Amniotic epithelial cell (primary cell): ENCODE measurements at regions not wholly inside any gene's neighbourhood (a gene's known extent, or its start where the extent isn't known, plus 50 kb on each side); places are given as distances from the start of the nearest gene placed in this dataset.

Experiments
- DNase-seq: peaks from one replicate; pipeline ENCODE4 v3.0.0-alpha.2; 2010; ENCODE audit warnings: low read depth

DNA sequence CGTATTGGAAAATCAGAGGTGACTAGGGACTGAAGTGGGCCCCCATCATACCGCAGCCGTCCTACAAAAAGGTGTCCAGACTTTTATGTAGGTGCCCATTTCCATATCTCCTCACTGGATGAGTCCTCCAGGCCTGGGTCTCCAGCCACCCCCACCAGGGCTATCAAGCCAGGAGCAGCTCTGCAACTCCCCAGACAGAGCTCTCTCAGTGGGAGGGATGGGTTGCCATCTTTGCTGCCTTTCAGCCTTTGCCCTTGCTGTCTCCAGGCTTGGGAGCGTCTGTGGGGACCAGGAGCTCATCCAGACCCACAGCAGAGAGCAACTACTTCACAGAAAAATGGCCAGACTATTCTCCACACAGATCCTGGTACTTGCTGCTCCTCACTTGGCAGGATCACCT lies 802.7 kb upstream of the IGFBP3 start:
- DNase-seq, result no peak

- no peak for DNase-seq
Measured at GRCh38 chr7:46723003-46723402, 801.9 kb upstream of the IGFBP3 start.

GRCh38 chr7:46720761-46721160 lies 799.7 kb upstream of the IGFBP3 start:
- DNase-seq, result no peak

DNA sequence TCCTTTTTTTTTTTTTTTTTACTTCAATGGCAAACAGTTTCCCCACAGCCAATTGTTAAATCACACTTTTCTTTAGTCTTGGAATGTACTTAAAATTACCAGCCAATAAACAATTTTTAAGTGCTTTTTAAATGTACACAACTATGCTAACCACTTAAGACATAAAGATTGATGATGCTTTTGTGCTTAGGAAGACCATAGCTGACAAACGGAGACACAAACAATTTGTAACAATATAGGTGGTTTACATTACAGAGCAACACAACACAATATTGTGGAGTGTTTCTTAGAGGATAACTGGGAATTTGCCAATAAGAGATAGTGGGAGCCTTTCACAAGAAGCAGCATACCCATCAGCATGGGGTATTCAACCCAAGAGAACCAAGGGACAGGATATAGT lies 798.5 kb upstream of the IGFBP3 start:
- no peak for DNase-seq

DNA sequence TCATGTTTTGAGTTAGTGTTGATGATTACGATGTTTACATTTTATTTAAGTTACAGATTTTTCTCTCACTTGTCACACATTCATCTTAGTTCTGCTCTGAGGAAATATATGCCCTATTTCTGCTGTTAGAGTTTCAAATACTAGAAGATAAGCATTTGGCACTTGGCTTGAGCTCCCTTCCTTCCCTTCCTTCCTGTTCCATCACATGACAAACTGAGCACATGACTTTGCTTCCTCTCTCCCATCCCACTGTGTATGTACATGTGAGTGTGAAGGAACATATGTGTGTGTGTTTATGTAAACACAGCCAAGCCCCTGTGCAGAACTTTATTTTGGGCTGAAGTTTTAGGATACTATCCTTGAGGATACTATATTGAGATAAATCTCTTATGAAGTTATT lies 795.9 kb upstream of the IGFBP3 start:
- DNase-seq, result no peak

DNA sequence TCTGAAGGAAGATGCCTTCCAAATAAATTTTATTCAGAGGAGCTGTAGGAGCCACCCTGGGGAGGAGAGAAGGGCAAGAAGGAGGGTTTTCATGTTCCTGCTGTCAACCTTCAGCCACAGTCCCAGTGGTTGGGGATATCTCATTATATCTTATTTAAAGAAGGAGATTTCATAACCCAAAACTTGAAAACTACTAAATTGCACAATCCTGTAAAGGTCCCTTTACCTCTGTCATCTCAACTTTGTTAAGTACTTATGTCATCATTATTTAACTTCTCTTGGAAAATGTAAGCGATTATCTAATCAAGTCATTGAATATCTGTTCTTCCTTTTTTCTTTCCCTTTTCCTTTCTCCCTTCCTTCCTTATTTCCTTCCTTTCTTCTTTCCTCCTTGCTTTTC lies 794.5 kb upstream of the IGFBP3 start:
- DNase-seq, result no peak

- DNase-seq, result no peak
Measured at GRCh38 chr7:46714904-46715303, 793.8 kb upstream of the IGFBP3 start.

DNA sequence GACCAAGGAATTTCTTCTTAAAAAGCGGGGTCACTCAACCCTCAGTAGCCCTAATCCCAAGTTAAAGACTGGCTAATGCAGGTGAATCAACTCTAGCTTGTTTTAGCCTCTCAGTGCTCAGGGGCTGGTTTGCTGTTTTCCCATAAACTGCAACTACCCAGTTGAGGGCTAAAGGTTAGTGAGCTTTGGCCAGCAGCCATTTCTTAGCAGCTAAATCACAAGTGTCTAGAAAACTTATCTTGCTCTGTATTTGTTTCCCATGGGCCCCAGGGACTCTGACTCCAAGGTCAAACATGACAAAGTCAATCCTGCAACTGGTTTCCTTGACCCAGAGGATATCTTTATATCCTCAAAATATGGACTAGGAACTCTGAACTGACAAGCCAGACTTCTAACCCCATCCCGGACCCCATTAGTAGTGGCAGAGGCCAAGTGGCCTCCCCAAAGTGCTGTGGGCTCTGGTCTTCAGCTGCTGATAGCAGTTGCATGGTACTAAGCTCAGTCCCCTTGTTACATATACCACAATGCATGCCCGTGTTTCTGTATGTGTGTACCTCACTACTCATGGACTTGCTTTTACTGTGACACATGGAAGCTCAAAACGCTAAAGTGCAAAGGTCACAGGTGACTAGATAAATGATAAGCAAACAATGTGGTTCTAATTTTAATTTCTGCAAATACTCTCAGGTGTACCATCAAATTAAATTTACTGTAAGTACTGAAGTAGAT lies 793.0 kb upstream of the IGFBP3 start:
- peak; percentile 70 for DNase-seq

DNA sequence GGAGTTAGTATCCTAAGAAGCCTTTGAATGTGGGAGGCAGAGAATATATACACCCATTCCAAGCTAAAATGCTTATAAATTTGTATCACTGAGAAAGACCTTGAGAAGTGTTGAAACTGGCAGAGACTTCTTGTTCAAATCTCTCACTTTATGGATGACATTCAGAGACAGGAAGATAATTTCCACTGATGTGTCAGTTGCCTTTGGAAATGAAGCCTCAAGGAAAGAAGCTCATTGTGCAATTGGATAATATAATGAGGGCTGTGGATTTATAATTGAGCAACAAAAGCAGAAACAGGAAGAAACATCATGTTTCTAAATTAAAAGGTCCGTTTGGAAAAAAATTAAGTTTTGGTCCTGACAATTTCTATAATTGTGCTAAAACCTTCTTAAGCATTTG lies 789.9 kb upstream of the IGFBP3 start:
- peak; percentile 90 for DNase-seq

DNA sequence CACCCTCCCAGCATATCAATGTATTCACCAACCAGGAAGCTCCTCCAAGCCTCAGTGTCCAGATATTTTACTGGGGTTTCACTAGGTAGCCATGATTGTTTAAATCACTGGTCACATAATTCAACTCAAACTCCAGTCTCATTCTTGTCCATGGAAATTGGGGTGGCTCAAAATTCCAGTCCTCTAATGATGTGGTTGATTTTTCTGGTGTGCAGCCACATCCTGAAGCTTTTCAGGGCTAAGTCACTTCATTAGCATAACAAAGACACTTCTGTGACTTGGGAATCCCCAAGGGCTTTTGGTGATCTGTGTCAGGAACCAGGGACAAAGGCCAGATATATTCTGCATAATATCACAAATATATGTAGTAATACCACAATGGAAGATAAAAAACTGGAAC lies 786.9 kb upstream of the IGFBP3 start:
- no peak for DNase-seq

DNA sequence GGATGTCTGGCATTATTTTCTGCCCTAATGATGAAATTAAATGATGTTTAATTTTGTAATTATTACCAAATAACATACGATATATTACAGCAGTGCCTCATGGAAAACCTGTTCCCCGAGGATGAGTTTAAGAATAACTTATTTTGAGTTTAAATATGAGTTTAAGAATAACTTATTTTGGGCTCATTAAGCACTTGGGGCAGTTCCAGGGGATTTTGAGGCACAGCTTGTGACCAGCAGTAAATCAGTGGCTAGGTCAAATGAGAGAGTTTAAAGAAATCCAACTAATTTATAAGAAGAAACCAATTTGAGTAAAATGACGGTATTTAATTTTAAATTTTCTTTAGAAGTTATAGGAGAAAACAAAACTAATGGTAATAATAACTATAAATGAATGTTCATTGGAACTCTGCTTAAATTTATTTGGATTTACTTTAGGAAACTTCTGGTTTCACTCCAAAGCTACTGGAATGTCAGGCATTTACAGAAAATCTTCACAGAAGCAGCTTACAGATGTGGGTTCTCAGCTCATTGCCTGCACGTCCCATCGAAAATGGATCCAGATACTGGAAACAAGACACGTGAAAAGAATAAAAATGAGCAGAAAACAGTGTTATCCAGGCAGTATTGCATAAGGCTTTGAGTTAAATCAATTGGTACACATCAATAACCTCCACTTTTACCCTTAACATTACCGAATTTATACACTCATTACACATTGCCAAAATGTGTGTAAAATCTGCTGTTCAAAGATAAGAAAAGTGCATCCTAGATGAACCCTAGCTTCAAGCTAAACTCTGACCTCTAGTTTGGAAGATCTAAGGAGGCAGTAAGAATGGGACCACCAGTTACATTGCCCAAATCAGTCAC lies 784.5 kb upstream of the IGFBP3 start:
- no peak for DNase-seq

- DNase-seq, result no peak
Measured at GRCh38 chr7:46696741-46697140, 775.7 kb upstream of the IGFBP3 start.

GRCh38 chr7:46695051-46695708 lies 774.1 kb upstream of the IGFBP3 start:
- DNase-seq, result no peak

DNA sequence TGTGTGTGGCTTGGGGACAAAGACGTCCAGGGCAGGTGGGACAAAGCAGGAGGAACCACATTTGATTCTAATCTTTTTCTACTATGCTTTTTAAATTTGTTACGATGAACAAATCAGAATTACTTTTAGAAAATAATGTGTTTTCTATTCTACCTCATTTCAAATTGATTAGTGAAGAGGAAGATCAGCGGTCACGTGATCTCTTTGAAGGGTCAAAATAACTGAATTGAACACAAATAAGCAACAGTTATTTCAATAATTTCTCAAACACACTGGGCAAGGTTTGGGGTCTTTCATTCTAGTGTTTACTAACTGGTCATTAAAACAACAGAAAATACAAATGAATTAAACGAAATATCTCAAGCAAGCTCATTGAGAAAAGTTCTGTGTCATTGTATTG lies 773.0 kb upstream of the IGFBP3 start:
- no peak for DNase-seq

GRCh38 chr7:46687203-46687602 lies 766.1 kb upstream of the IGFBP3 start:
- DNase-seq, result peak; percentile 65

- DNase-seq, result no peak
Measured at GRCh38 chr7:46685051-46685450, 764.0 kb upstream of the IGFBP3 start.

DNA sequence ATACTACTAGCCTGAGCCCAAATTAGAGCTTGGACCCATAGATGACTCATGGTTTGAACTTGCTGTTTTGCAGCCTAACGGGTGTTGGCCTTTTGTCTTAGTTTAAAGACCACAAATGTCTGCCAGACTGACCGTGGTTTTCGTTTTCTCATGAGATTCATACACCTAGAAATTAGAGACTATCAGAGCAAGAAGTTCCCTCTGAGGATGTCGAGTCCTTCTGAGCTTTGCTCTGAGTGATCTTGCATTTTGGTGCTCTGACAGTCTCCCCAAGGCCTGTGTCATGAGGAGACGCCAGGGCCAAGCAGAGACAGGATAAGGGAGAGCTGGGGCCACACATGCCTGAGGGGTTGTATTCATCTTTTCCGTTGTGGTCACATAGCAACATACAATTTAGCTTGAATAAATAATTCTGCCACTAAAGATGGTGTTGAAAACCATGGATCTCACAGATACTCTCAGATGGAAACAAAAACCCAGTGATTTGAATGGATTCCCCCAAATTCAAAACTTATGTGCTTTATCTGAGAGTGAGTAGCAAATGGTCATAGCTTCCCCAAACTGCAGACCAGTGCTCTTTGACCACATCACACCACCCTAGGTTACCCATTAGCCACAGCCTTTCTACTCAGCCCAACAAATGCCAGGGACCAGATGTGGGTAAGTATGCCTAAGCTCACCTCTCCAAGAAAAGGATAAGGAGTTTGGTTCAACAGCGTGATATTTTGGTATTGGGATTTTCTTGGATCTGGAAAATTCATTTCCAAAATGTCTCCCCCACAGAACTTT lies 762.0 kb upstream of the IGFBP3 start:
- no peak for DNase-seq

GRCh38 chr7:46681865-46682503 lies 760.9 kb upstream of the IGFBP3 start:
- DNase-seq, result no peak

DNA sequence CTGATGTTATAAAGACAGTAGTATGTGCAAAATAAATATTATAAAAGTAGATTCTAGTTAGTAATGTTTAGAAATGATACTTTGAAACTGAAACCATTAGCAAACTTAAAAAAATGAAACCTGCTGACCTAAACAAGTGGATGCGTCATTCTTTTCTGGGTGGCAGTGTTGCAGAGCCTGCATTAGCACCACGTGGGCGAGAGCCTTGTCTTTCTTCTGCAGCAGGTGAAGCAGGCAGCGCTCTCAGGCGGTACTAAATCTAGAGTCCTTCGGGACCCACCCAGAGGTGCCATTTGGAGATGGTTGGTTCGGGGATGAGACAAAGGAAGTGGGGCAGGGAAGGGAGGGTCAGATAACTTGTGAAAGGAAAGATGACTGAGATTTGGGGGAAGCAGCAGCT lies 759.1 kb upstream of the IGFBP3 start:
- DNase-seq, result no peak

- DNase-seq, result no peak
Measured at GRCh38 chr7:46679671-46680070, 758.6 kb upstream of the IGFBP3 start.

- DNase-seq, result no peak
Measured at GRCh38 chr7:46678421-46678820, 757.3 kb upstream of the IGFBP3 start.

DNA sequence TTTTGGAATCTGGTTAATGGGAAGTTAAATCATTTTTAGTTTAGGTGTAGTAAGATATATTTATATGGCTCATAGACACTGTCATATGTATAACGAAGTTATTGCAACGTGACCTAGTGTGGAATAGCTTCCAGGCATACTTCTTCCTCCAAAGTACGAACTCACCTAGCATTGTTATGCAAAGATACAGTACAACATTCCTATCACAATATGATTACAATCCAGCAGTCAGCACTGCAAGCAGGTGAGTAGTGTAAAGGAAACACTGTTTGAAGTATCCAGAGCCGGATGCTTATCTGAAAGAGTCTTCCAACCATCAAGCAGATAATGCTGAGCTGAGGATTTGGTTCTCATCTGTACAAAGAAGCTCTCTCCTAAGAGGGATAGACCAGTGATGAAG lies 754.4 kb upstream of the IGFBP3 start:
- no peak for DNase-seq
